IMR-90 (cell line): ENCODE measurements at regions not wholly inside any gene's neighbourhood (a gene's known extent, or its start where the extent isn't known, plus 50 kb on each side); places are given as distances from the start of the nearest gene placed in this dataset.

Experiments used
- ATAC-seq: fragments of 200-7000 bp; cut with Tn5 transposase; 2 replicates; pipeline ENCODE4 v1.9.1; 2020; ENCODE audit warnings: low read depth, mild to moderate bottlenecking, moderate library complexity
- BruUV-seq: library from RNA; stranded (reverse); fragments of 400-500 nt; replicated peaks from 2 replicates; lab custom pipeline; 2021; lab: Mats Ljungman, UMichigan
- CTCF ChIA-PET: fragments of 300-600 bp; formaldehyde crosslinking; extraction: SDS; loops from one replicate; lab custom pipeline; 2021; ENCODE audit warnings: antibody characterized with exemption; lab: Yijun Ruan, JAX
- POLR2A ChIA-PET: fragments of 300-600 bp; sonication (Branson Sonifier 250); formaldehyde crosslinking; loops from one replicate; lab custom pipeline; 2022; ENCODE audit warnings: antibody characterized with exemption; ENCODE audit not compliant: unreplicated experiment; lab: Charles Lee
- DNase-seq: peaks from one replicate; pipeline ENCODE4 v3.0.0; 2013
- H2AFZ ChIP-seq: replicated peaks from 2 replicates; pipeline ENCODE3; 2013; ENCODE audit warnings: low read length, mild to moderate bottlenecking; ENCODE audit not compliant: poor library complexity
- H2AK5ac ChIP-seq: 2 replicates; pipeline ENCODE4 v1.6.1; 2013; ENCODE audit warnings: low read depth, low read length, inconsistent platforms
- H2AK9ac ChIP-seq: replicated peaks from 2 replicates; pipeline ENCODE3; 2013; ENCODE audit warnings: mild to moderate bottlenecking, low read depth, low read length, moderate library complexity; ENCODE audit not compliant: poor library complexity
- H2BK120ac ChIP-seq: 2 replicates; pipeline ENCODE4 v1.6.1; 2013; ENCODE audit warnings: low read depth, low read length, inconsistent platforms
- H2BK15ac ChIP-seq: 3 replicates; pipeline ENCODE4 v1.6.1; 2013; ENCODE audit warnings: low read depth, low read length, inconsistent platforms
- H2BK20ac ChIP-seq: 2 replicates; pipeline ENCODE4 v1.6.1; 2013; ENCODE audit warnings: low read depth, mild to moderate bottlenecking, inconsistent platforms, low read length, moderate library complexity
- H2BK5ac ChIP-seq: 2 replicates; pipeline ENCODE4 v1.6.1; 2013; ENCODE audit warnings: mild to moderate bottlenecking, low read depth, low read length, inconsistent platforms; ENCODE audit not compliant: poor library complexity, severe bottlenecking
- H3K14ac ChIP-seq: replicated peaks from 2 replicates; pipeline ENCODE4 v1.6.1; 2013; ENCODE audit warnings: low read depth, low read length, inconsistent platforms
- H3K18ac ChIP-seq: 2 replicates; pipeline ENCODE4 v1.6.1; 2013; ENCODE audit warnings: low read depth, low read length, control low read depth
- H3K23ac ChIP-seq: 2 replicates; pipeline ENCODE4 v1.6.1; 2013; ENCODE audit warnings: low read depth, low read length, inconsistent platforms
- H3K27ac ChIP-seq: 2 replicates; pipeline ENCODE4 v1.5.1; 2013; ENCODE audit warnings: mild to moderate bottlenecking, control low read depth, low read length; ENCODE audit not compliant: insufficient read depth
- H3K27me3 ChIP-seq: 2 replicates; pipeline ENCODE4 v1.6.1; 2013; ENCODE audit warnings: low read length; ENCODE audit not compliant: control insufficient read depth, insufficient read depth
- H3K36me3 ChIP-seq: 2 replicates; pipeline ENCODE4 v1.6.1; 2013; ENCODE audit warnings: low read length, mixed read lengths; ENCODE audit not compliant: control insufficient read depth, insufficient read depth
- H3K4ac ChIP-seq: 2 replicates; pipeline ENCODE4 v1.6.1; 2013; ENCODE audit warnings: low read depth, low read length, inconsistent platforms
- H3K4me1 ChIP-seq: 2 replicates; pipeline ENCODE4 v1.6.1; 2013; ENCODE audit warnings: low read length, mixed read lengths; ENCODE audit not compliant: control insufficient read depth, insufficient read depth
- H3K4me2 ChIP-seq: 2 replicates; pipeline ENCODE4 v1.6.1; 2013; ENCODE audit warnings: low read depth, mild to moderate bottlenecking, control low read depth, low read length, moderate library complexity
- H3K4me3 ChIP-seq: 2 replicates; pipeline ENCODE4 v1.5.1; 2013; ENCODE audit warnings: low read depth, mild to moderate bottlenecking, control low read depth, low read length, moderate library complexity; ENCODE audit not compliant: insufficient read depth
- H3K56ac ChIP-seq: 2 replicates; pipeline ENCODE4 v1.6.1; 2013; ENCODE audit warnings: low read length, inconsistent platforms; ENCODE audit not compliant: insufficient read depth; ENCODE audit errors: extremely low read depth
- H3K79me1 ChIP-seq, 2 experiments: 2 replicates each; pipeline ENCODE4 v1.6.1; 2013; ENCODE audit warnings: low read length in 2 of 2, inconsistent platforms in 1 of 2, low read depth in 1 of 2
- H3K9ac ChIP-seq: 2 replicates; pipeline ENCODE4 v1.6.1; 2013; ENCODE audit warnings: low read depth, low read length, control low read depth
- H3K9me1 ChIP-seq: 2 replicates; pipeline ENCODE4 v1.6.1; 2013; ENCODE audit warnings: low read length, inconsistent platforms; ENCODE audit not compliant: insufficient read depth
- H3K9me3 ChIP-seq: 2 replicates; pipeline ENCODE4 v1.6.1; 2013; ENCODE audit warnings: low read length; ENCODE audit not compliant: control insufficient read depth, insufficient read depth
- H4K20me1 ChIP-seq: 2 replicates; pipeline ENCODE4 v1.6.1; 2013; ENCODE audit warnings: low read length, inconsistent platforms; ENCODE audit not compliant: insufficient read depth
- H4K5ac ChIP-seq: 2 replicates; pipeline ENCODE4 v1.6.1; 2013; ENCODE audit warnings: mild to moderate bottlenecking, low read depth, low read length, control low read depth
- H4K8ac ChIP-seq, 2 experiments: 2 replicates each; pipeline ENCODE4 v1.6.1; 2013; ENCODE audit warnings: low read depth in 2 of 2, low read length in 2 of 2, control low read depth in 1 of 2, inconsistent platforms in 1 of 2
- H4K91ac ChIP-seq: 2 replicates; pipeline ENCODE4 v1.6.1; 2013; ENCODE audit warnings: low read depth, low read length, inconsistent platforms; ENCODE audit not compliant: insufficient read depth
- BHLHE40 ChIP-seq: fragments of 150-350 bp; IDR thresholded peaks from 2 replicates; pipeline ENCODE4 v1.6.1; 2016; ENCODE audit warnings: mild to moderate bottlenecking, low read depth, low read length
- CEBPB ChIP-seq: IDR thresholded peaks from 2 replicates; pipeline ENCODE4 v1.6.1; 2012; ENCODE audit warnings: low read depth, low read length, improper control_type of control experiment
- CHD1 ChIP-seq: IDR thresholded peaks from 2 replicates; pipeline ENCODE4 v1.6.1; 2012; ENCODE audit warnings: low read depth, low read length, improper control_type of control experiment
- CTCF ChIP-seq: conservative IDR thresholded peaks from 2 replicates; pipeline ENCODE4 v1.5.1; 2012; ENCODE audit warnings: mild to moderate bottlenecking, low read depth, low read length, improper control_type of control experiment
- ELK1 ChIP-seq: fragments of 150-350 bp; IDR thresholded peaks from 2 replicates; pipeline ENCODE4 v1.6.1; 2016; ENCODE audit warnings: low read depth, mild to moderate bottlenecking, low read length, moderate library complexity, borderline replicate concordance
- FOS ChIP-seq: fragments of 150-350 bp; IDR thresholded peaks from 2 replicates; pipeline ENCODE4 v1.6.1; 2016; ENCODE audit warnings: low read depth, low read length
- MAFK ChIP-seq: IDR thresholded peaks from 2 replicates; pipeline ENCODE4 v1.6.1; 2012; ENCODE audit warnings: low read depth, low read length, improper control_type of control experiment
- MAZ ChIP-seq: IDR thresholded peaks from 2 replicates; pipeline ENCODE4 v1.6.1; 2012; ENCODE audit warnings: low read depth, mild to moderate bottlenecking, low read length, improper control_type of control experiment, moderate library complexity, borderline replicate concordance
- MXI1 ChIP-seq: IDR thresholded peaks from 2 replicates; pipeline ENCODE4 v1.6.1; 2012; ENCODE audit warnings: low read depth, mild to moderate bottlenecking, low read length, moderate library complexity, borderline replicate concordance
- NFE2L2 ChIP-seq: fragments of 150-350 bp; IDR thresholded peaks from 2 replicates; pipeline ENCODE4 v1.6.1; 2016; ENCODE audit warnings: low read depth, mild to moderate bottlenecking, low read length
- RAD21 ChIP-seq: IDR thresholded peaks from 2 replicates; pipeline ENCODE4 v1.6.1; 2012; ENCODE audit warnings: low read length, improper control_type of control experiment
- RCOR1 ChIP-seq: IDR thresholded peaks from 2 replicates; pipeline ENCODE4 v1.6.1; 2012; ENCODE audit warnings: mild to moderate bottlenecking, low read length, improper control_type of control experiment; ENCODE audit not compliant: insufficient replicate concordance
- RFX5 ChIP-seq: IDR thresholded peaks from 2 replicates; pipeline ENCODE4 v1.8.0; 2012; ENCODE audit warnings: low read depth, mild to moderate bottlenecking, low read length, moderate library complexity
- SMC3 ChIP-seq: fragments of 150-350 bp; IDR thresholded peaks from 2 replicates; pipeline ENCODE4 v1.6.1; 2016; ENCODE audit warnings: low read depth, mild to moderate bottlenecking, antibody characterized with exemption, low read length, moderate library complexity
- USF2 ChIP-seq: fragments of 150-350 bp; IDR thresholded peaks from 2 replicates; pipeline ENCODE4 v1.6.1; 2017; ENCODE audit warnings: mild to moderate bottlenecking, antibody characterized with exemption, low read length, low read depth
- dilution Hi-C: fragments of 300-500 bp; cut with HindIII; formaldehyde crosslinking; loops from one replicate; pipeline ENCODE4 v1.14.3; 2018; ENCODE audit warnings: low sequenced_read_pairs; ENCODE audit not compliant: unreplicated experiment
- in situ Hi-C: fragments of 300-500 bp; cut with MboI; formaldehyde crosslinking; loops from 3 replicates; pipeline ENCODE4 v1.14.3; 2019; ENCODE audit warnings: low sequenced_read_pairs, inconsistent platforms, mixed read lengths
- intact Hi-C: fragments of 100-400 bp; cut with micrococcal nuclease; formaldehyde crosslinking; loops from 2 replicates; pipeline ENCODE4 v1.10.0; 2022

GRCh38 chr7:13411151-13411550, 578.3 kb downstream of the ETV1 start:
- H2BK120ac ChIP-seq = no peak overlapping the region
- POLR2A ChIA-PET = no interaction called here
- H4K91ac ChIP-seq = no peak overlapping the region
- in situ Hi-C loops (no loop called here), intact Hi-C loops (no loop called here), dilution Hi-C loops (no loop called here)
- H2BK20ac ChIP-seq = no peak overlapping the region
- no peak overlapping the region for H4K8ac ChIP-seq
- no peak overlapping the region for H2AFZ ChIP-seq
- CTCF ChIA-PET = no interaction called here
- H3K14ac ChIP-seq = no peak overlapping the region
- DNase-seq (no peak), ATAC-seq (no peak)
- no peaks in the 10 kb centered on the region for H3K9me1 ChIP-seq
- H3K27ac ChIP-seq = no peak overlapping the region
- H3K9me3 ChIP-seq = no peaks in the 10 kb centered on the region
- no peak overlapping the region for H3K4ac ChIP-seq
- no peak overlapping the region for H2BK5ac ChIP-seq
- H4K5ac ChIP-seq = no peak overlapping the region
- H3K27me3 ChIP-seq = no peaks in the 10 kb centered on the region
- no peak overlapping the region for H2AK5ac ChIP-seq
- H3K4me2 ChIP-seq = no peak overlapping the region
- no peak overlapping the region for H3K18ac ChIP-seq
- TF ChIP-seq CEBPB (no peak), NFE2L2 (no peak), RAD21 (no peak), FOS (no peak), RFX5 (no peak), ELK1 (no peak), MXI1 (no peak), BHLHE40 (no peak), MAFK (no peak), CHD1 (no peak), MAZ (no peak), USF2 (no peak), SMC3 (no peak), CTCF (no peak), RCOR1 (no peak)
- H3K23ac ChIP-seq = no peak overlapping the region
- no peaks in the 10 kb centered on the region for H3K36me3 ChIP-seq
- no peak overlapping the region for H2AK9ac ChIP-seq
- H3K9ac ChIP-seq = no peak overlapping the region
- H3K79me1 ChIP-seq = no peaks in the 10 kb centered on the region
- no peak overlapping the region for H3K56ac ChIP-seq
- H3K4me3 ChIP-seq = no peak overlapping the region
- H4K20me1 ChIP-seq = no peaks in the 10 kb centered on the region
- H3K4me1 ChIP-seq = no peaks in the 10 kb centered on the region
- no TSS peak for BruUV-seq
- no peak overlapping the region for H2BK15ac ChIP-seq
